ENCODE measurements at regions not wholly inside any gene's neighbourhood (a gene's known extent, or its start where the extent isn't known, plus 50 kb on each side); places are given as distances from the start of the nearest gene placed in this dataset.

GRCh38 chr12:115571446-115571845 lies 706.0 kb downstream of the MED13L start:
- Mint-ChIP-seq H3K9me3 (no peaks in the 10 kb centered on the region), H3K4me1 (ENCODE audit: low read depth) (peaks cover 12% of the 10 kb centered on the region), H3K36me3 (ENCODE audit: low read depth) (no peaks in the 10 kb centered on the region; the same call in 1 of the 2 replicates), H3K27ac (no peak overlapping the region), H3K27me3 (ENCODE audit: insufficient read depth) (peaks cover 3% of the 10 kb centered on the region; the same call in 1 of the 2 replicates), H3K4me3 (no peak overlapping the region)
- DNase-seq: no peak
- TF ChIP-seq CTCF (IDR thresholded peaks at IDR 0.05): no peak

GRCh38 chr12:115571027-115571426 lies 706.5 kb downstream of the MED13L start:
- no peak for DNase-seq
- H3K4me1 Mint-ChIP-seq (ENCODE audit: low read depth): peaks cover 12% of the 10 kb centered on the region
- no peaks in the 10 kb centered on the region; the same call in 1 of the 2 replicates for H3K36me3 Mint-ChIP-seq (ENCODE audit: low read depth)
- H3K4me3 Mint-ChIP-seq: peak overlapping the region; percentile 77
- H3K27ac Mint-ChIP-seq: peak overlapping the region; percentile 74
- H3K27me3 Mint-ChIP-seq (ENCODE audit: insufficient read depth): peaks cover 3% of the 10 kb centered on the region; the same call in 1 of the 2 replicates
- no peak for TF ChIP-seq CTCF (IDR thresholded peaks at IDR 0.05)
- no peaks in the 10 kb centered on the region for H3K9me3 Mint-ChIP-seq

GRCh38 chr12:115570069-115570777 lies 707.3 kb downstream of the MED13L start:
- Mint-ChIP-seq H3K4me1 (ENCODE audit: low read depth) (peaks cover 12% of the 10 kb centered on the region), H3K27me3 (ENCODE audit: insufficient read depth) (peaks cover 3% of the 10 kb centered on the region; the same call in 1 of the 2 replicates), H3K27ac (peak overlapping the region; percentile 74), H3K36me3 (ENCODE audit: low read depth) (no peaks in the 10 kb centered on the region; the same call in 1 of the 2 replicates), H3K4me3 (peak overlapping the region; percentile 77), H3K9me3 (no peaks in the 10 kb centered on the region)
- peak; percentile 67 for DNase-seq
- no peak for TF ChIP-seq CTCF (IDR thresholded peaks at IDR 0.05)

- Mint-ChIP-seq H3K4me3 (peak overlapping the region; percentile 77; the same call in 1 of the 2 replicates), H3K4me1 (ENCODE audit: low read depth) (peaks cover 12% of the 10 kb centered on the region), H3K27me3 (ENCODE audit: insufficient read depth) (peaks cover 3% of the 10 kb centered on the region; the same call in 1 of the 2 replicates), H3K27ac (no peak overlapping the region), H3K36me3 (ENCODE audit: low read depth) (no peaks in the 10 kb centered on the region; the same call in 1 of the 2 replicates), H3K9me3 (no peaks in the 10 kb centered on the region)
- no peak for DNase-seq
- TF ChIP-seq CTCF (IDR thresholded peaks at IDR 0.05): no peak
Observed at GRCh38 chr12:115569345-115570068, 708.0 kb downstream of the MED13L start.

GRCh38 chr12:115558281-115558680 lies 719.2 kb downstream of the MED13L start:
- TF ChIP-seq CTCF (IDR thresholded peaks at IDR 0.05): no peak
- Mint-ChIP-seq H3K36me3 (ENCODE audit: low read depth) (no peaks in the 10 kb centered on the region), H3K27ac (no peak overlapping the region)

More at GRCh38 chr12:115558281-115558680, 719.2 kb downstream of the MED13L start:
- Mint-ChIP-seq H3K27me3 (ENCODE audit: insufficient read depth) (no peaks in the 10 kb centered on the region; the same call in none of the 2 replicates), H3K9me3 (no peaks in the 10 kb centered on the region), H3K4me3 (no peak overlapping the region), H3K4me1 (ENCODE audit: low read depth) (no peaks in the 10 kb centered on the region)
- no peak for DNase-seq
